Prostate gland (tissue), 2 donors: ENCODE measurements at regions not wholly inside any gene's neighbourhood (a gene's known extent, or its start where the extent isn't known, plus 50 kb on each side); places are given as distances from the start of the nearest gene placed in this dataset.

Experiments
- CTCF ChIP-seq, 4 experiments: fragments of 200-600 bp in 2 of 4; fragments of 450-650 bp in 2 of 4; sonication (generic) in 2 of 4; IDR thresholded peaks; 1 replicate in 3 of 4; 2 replicates in 1 of 4; pipeline ENCODE4 v1.5.1; 2016 to 2019; ENCODE audit warnings: antibody characterized with exemption in 4 of 4, mild to moderate bottlenecking in 2 of 4, moderate library complexity in 2 of 4
- POLR2A ChIP-seq: fragments of 450-650 bp; IDR thresholded peaks from one replicate; pipeline ENCODE4 v1.6.1; 2016; ENCODE audit warnings: antibody characterized with exemption, mild to moderate bottlenecking
- POLR2AphosphoS5 ChIP-seq: sonication (generic); formaldehyde crosslinking; IDR thresholded peaks from one replicate; pipeline ENCODE4 v1.6.1; 2017; ENCODE audit warnings: antibody characterized with exemption

- no peak for TF ChIP-seq CTCF (IDR thresholded peaks at IDR 0.05)
- TF ChIP-seq POLR2A = no peak
- TF ChIP-seq POLR2AphosphoS5 = no peak
Observed at GRCh38 chr12:115377230-115377629, 693.3 kb upstream of the TBX3 start.
